Ramos (cell line): ENCODE measurements at regions not wholly inside any gene's neighbourhood (a gene's known extent, or its start where the extent isn't known, plus 50 kb on each side); places are given as distances from the start of the nearest gene placed in this dataset.

ENCODE experiments used
- in situ Hi-C: fragments of 300-500 bp; cut with MboI; formaldehyde crosslinking; loops from one replicate; pipeline ENCODE4 v1.14.3; 2022; ENCODE audit warnings: low sequenced_read_pairs; ENCODE audit not compliant: unreplicated experiment

DNA sequence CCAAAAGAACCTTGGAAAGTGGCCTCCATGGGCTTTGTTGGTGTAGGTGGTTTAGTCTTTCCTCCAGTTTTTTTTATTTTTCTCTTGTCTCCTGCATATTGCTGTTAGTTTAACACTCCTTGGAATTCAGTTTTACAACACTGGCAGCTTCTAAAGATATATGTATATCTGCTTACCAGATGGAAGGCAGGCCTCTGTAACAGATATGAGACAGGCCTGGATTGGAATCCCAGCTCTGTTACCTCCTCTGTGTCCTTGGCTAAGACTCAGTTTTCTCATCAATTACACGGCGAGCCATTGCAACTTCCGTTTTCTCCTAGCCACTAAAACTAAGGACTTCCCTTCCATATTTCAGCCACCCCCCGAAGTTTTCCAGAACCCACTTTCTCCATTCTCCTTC, 133.4 kb upstream of the SMAD1 start:
- in situ Hi-C loops: no loop called here

DNA sequence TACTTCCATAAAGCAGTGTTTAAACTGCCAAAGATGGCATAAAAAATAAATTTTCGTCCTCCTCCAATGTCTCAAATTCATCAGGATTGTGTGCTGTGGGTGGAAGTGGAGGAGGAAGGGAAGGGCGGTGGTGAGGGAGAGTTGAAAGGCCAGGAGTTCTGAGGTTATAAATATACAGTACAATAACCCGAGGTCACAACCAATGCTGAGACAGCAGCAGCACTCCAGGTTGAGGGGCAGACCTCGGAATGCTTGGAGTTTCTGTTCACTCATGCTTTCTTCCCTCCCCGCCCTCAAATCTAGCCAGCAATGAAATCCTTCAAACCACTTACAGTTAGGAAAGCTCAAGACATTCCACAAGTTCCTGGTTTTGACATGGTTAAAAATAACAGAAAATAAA, 134.0 kb upstream of the SMAD1 start:
- in situ Hi-C loops: no loop called here

DNA sequence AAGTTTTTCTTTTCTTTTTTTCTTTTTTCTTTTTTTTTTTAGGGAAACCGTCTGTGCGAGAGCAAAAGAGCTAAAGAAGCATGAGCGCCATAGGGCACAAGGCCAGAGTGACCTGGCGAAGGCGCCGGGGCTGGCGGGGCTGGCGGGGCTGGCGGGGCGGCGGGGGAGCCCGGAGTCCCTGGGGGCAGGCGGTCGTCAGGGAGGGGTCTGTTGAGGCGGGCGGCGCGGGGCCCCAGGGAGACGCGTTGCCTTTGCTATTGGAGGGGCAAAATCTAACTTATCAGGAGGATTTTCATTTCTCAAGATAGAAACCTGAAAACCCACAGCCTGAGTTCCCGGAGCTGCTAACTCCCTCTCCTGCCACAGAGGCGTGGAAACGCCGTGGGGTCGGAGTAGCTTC, 135.6 kb upstream of the SMAD1 start:
- in situ Hi-C loops: no loop called here

DNA sequence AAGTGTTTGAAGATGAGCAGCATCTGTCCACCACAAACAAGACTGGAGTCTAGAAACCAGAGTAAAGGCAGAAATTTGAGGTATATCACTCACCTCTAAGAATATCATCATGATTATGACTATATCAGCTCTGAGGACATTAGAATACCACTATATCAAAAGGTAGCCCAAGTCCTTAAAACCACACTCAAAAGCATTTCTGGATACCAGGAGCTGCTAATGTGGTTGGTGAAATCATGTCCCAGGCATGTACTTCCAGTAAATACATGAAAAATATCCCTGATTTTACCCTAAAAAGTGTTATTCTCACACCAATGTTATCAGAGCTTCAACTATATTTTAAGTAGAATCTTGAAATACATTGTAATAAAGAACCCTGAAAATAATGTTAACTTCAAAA, 136.3 kb upstream of the SMAD1 start:
- in situ Hi-C loops: no loop called here

DNA sequence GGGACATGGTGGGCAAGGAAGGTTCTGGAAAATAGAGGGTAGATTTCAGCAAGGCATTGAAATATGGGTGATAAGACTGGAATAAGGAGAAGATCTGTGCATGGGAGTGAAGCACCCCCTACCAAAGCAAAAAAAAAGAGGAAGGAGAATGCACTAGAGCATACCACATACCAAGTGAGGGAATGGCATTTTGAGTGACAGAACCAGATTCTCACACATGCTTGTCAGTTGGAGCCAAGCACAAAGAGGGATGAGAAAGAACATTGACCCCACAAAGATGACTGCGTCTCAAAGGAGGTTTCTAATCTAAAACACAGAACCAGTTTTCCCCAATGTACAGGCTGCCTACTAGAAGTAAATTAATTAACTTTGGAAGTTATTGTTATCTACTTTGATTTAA, 140.3 kb upstream of the SMAD1 start:
- in situ Hi-C loops: no loop called here

DNA sequence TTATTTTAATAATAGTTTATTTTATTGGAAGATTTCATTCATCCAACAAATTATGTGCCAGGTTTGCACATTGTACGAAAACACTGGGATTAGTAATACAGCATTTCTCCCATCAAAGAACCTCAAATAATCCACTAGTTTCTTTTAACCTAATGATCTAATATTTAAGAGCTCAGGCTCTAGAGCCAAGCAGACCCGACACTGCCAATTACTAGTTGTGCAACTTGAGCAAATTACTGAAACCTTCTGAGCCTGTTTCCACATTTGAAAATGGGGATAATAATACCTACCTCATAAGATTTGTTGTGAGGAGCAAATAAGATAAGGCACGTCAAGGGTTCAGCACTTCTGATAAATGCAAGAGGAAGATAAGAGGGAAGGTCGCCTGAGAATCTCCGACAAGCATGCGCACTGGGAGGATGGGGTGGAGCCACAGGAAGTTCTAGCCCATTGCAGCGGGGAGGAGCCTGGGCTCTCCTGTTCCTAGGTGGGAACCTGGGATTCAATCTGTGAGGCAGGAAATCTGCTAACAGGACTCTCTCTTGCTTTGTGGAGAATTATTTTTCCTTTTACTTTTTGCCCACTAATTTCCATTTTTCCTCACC, 141.5 kb upstream of the SMAD1 start:
- in situ Hi-C loops: no loop called here

DNA sequence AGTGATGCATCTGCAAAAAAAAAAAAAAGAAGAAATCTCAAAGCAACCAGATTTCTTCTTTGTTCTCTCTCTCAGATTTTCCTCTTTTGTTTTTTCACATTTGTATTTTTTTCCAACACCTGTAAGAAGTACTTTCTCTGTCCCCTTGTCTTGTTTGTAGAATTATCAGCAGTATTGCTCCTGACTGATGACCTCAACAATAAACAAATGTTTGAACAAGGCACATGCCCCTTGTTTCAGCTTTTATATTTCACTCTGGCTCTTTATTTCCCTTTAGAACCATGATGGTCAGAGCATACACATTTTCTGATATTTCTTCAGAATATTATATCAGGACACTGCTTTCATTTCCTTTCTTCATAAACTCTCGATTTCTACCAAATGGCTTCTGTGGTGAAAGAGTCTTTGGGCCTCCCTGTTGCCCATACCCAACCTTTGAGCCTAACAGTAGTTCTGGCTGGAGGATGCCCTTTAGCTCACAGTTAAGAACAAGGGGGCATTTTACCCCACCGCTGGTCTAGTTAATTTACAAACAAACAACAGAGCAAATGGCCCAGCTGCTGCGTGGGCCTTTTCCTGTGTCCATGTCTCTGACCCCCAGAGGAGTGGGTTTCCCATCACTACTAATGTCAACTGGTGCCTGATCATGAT, 142.5 kb upstream of the SMAD1 start:
- in situ Hi-C loops: no loop called here

DNA sequence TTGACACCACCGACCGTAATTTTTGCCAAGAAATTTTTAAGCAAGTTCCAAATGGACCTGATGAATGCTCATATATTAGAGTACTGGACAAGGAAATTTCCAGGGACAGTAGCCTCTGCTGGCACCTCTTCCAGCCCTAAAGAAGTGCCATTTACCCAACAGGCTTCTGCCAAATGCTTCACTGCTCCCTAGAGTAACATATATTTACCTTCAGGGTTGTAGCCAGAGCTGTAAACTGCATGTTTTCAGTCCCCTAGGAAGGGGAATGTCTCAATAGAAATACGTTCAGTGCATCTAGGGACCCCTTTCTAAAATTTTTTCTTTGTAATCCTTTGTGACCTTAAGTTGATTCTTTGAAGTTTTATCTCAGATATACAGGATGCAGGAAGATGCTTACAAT, 143.1 kb upstream of the SMAD1 start:
- in situ Hi-C loops: no loop called here

DNA sequence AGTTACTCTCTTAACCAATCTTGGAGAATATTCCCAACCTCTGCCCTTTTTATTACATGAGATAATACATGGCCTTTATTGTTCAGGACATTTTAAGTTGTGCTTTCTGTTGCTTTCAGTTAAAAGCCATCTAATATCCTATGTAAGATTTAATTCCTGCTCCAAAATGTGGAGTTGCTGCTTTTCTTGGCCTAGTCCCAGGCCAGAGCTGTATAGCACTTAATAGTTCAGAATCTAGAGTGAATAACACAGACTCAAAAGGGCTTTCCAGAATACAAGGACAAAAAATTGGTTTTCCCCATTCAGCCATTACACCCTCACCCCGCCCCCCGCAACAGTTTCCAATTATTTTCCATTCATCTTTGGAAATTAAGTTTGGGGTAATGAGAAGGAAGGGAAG, 144.3 kb upstream of the SMAD1 start:
- in situ Hi-C loops: no loop called here

DNA sequence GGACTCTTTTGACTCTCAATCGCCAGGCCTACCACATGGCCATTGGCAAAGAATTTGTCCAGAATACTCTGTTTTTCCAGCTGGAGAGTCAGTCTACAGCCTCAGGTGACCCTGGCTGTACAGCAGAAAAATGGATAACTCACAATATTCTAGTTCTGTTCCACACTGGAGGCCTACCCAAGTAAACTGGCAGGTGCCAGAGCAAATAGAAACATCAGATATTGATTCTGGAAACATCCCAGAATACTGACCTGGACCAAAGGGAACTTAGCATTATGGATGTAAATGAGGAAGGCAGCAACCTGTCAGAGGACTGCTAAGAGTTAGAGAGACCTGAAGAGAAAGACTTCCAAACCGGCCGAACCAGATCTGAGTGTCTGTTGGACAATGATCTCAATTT, 147.9 kb upstream of the SMAD1 start:
- in situ Hi-C loops: no loop called here

DNA sequence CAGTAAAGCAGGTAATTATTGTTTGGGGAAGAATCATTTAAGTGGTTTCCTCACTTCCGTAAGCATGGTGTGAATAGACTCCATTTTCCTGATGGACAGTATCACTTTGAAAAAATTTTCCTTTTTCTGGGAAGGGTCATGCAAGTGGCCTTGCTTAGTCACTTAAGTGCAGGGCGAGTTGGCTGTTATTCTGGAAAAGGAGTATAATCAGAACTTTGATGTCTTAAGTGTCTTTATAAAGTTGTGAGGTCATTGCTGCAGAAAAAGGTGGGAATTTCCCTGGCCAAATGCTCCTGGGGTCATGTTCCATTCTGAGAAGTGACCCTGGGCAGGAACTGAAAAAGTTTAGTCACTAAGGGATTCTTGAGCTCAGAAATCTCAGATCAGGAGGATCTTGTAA, 146.1 kb upstream of the OTUD4 start:
- in situ Hi-C loops: no loop called here

DNA sequence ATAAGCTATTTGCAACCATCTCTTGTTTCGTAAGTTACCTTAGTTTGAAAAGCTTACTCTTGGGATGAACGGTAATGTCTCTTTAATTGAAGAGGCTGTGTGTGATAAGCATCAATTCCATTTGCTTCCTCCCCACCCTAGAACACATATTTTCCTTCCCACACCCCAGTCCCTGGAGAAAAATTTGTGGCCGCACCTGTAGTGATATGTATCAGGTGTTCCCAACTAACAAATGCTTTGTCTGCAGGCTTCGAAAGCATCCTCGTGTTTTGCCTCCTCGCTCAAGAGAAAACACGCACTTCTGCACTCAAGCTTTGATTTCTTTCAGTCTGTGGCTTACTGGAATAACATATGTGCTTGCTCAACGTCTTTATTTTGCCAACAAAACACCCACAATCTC, 143.8 kb upstream of the OTUD4 start:
- in situ Hi-C loops: no loop called here

DNA sequence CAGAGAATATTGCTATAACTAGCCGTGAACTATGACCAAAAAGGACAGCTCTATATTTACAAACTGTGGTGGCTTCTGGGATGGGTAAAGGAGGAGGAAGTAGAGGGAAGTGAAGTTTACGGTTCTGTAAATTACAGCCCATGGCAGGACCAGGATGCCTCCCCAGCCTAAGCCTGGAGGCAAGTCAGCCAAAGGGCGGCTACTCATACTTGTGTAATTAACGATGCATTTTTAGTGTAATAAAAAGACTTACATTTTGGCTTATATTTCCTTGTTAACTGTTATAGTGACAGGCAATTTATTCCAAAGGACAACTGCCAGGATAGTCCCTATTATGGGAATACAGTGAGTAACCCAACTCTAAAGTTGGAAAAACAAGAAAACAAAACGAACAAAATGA, 139.9 kb upstream of the OTUD4 start:
- in situ Hi-C loops: no loop called here

DNA sequence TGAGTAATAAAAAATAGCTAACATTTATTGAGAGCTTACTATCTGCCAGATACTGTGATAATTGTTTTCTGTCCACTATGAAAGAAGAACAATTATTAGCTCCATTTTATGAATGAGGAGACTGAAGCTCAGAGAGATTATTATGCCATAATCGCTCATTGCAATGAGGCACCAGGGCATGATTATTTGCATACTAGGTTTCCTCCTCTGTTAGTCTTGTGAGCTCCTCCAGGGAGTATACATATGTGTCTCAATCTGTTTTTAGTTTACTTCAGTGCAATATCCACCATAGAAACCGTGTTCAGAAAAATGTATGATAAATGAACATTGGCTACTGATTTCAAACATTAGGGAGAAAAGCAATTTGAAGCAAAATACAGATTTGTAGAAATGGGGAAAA, 139.4 kb upstream of the OTUD4 start:
- in situ Hi-C loops: no loop called here

DNA sequence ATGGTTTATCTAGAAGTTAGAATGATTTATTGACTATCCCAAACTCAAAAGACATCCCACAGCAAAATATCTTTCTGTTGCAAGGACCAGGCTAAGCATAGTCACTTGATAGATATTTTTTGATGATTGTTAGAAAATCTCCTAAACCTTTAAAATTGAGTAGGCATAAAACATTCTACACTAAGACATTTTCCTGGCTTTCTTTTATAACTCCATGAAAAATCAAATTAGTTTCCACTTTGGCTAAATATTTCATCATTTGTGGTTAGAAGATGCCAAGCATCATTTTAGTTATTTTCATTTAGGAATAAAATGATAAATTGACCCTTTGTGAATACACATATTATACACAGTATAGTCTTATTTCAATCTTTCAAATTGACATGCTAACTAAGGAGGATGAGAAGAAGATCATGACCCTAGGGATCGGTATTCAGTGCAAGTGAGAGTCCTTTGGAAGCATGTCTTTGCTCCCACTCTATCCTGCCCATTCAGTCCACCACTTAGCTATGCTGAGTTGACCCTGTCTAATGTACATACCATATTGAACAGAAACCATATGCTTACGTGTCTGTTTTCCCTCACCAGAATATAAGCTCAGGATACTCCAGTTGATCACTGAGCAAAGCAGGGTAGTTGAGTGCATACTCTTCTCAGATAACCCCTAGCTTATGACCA, 136.6 kb upstream of the OTUD4 start:
- in situ Hi-C loops: no loop called here

DNA sequence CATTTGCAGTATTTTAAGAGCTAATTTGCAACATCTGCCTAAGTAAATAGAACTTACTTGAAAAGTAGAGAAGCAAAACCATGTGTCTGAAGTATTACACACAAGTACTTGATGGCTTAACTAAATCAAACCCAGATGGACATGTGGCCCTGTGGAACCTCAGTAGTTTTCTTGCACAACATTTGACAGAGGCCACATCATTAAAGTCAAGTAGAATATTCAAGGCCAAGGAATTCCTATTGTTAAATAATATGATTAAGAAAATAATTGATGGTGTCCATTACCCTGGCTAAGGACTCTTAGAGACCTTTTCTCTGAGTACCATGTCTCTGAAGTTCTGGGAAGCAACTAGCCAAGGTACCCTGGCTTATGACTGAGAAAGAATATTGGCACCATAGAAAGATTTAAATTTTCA, 135.4 kb upstream of the OTUD4 start:
- in situ Hi-C loops: no loop called here

DNA sequence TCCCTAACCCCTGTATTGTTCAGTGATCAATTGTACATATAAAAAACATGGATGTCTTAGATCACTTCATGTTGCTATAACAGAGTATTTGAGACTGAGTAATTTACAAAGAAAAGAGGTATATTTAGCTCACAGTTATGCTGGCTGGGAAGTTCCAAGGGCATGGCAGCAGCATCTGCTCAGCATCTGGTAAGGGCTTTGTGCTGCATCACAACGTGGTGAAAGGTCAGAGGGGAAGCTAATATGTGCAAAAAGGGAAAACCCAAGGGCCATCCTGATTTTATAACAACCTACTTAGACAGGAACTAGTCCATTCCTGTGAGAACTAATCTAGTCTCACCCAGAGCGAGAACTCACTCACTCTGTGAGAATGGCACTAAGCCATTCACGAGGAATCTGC, 128.2 kb upstream of the OTUD4 start:
- in situ Hi-C loops: no loop called here

DNA sequence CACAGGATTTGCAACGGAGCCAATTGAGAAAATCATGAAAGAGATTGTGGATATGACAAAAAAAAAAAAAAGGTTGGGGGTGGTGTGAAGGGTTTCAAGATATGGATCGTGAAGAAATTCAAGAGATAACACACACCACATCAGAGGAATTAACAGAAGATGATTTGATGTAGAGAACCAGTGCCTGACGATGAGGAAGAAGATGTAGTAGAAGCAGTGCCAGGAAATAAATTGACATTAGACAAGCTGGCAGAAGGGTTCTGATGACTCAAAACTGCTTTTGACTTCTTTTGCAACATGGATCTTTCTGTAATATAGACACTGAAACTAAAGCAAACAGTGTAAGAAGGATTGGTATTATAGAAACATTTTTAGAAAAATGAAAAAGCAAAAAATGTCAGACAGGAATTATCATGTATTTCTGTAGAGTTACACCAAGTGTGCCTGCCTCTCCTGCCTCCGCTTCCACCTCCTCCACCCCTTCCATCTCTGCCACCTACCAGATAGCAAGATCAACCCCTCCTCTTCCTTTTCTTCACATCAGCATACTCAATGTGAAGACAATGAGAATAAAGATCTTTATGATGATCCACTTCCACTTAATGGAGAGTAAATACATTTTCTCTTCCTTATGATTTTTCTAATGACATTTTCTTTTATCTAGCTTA, 127.5 kb upstream of the OTUD4 start:
- in situ Hi-C loops: no loop called here

DNA sequence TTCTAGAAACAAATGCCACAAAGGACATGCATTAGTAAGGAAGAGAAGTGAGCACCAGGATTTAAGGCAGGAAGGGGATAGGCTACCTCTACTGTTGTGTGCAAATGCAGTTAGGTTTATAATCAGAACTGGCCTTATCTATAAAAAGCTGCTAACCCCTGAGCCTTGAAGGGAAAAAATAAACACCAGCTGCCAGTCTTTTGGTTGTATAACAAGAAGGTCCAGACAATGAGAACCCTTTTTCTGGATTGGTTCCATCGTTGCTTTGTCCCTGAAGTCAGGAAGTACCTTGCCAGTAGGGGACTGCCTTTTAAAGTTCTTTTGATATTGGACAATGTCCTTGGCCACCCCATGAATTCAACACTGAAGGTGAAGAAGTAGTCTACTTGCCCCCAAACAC, 126.7 kb upstream of the OTUD4 start:
- in situ Hi-C loops: no loop called here

DNA sequence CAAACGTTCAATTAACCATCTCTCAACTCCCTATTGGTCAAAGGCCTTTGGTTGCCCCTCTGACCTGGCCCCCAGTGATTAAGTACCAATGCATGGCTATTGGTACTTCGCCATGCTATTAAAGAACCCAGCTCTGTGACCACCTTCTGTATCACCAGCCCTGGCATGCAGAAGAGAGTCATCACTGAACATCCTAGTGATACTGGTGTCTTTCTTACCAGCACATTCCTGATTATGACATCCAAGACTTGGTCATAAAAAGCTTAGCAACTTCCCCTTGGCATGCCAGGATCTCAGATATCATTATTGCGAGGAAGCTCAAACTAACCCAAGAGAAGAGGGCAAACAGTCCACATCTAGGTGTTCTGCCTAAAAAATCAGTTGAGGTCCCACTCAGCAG, 122.3 kb upstream of the OTUD4 start:
- in situ Hi-C loops: no loop called here

DNA sequence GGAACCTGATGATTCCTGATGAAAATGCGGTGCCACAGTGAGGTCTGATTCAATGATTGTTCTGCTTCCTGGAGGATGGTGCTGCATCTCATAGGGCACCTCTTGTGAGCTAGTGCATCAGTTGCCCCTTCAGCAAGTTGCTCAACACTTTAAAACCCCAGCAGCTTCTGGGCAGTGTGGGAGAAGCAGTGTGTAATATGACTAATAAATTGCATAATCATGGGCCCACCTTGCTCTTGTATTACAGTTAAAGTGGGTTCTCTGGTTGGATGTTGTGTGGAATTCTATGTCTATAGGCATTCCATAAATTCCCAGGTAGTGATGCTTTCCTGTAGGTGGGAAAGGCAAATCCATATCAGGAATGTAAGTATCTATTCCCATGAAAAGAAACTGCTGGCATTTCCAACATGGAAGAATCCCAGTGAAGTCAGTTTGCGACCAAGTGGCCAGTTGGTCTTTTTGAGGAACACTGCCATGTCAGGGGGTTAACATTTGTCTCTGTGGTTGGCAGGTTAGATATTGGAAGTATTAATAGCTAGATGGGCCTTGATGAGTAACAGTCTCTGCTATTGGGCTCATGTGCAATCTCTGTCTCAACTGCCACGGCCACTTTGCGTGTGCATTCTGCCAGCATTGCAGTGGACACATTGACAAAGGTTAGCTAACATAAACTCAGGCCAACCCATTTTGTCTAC, 121.1 kb upstream of the OTUD4 start:
- in situ Hi-C loops: no loop called here
